ENCODE measurements at regions not wholly inside any gene's neighbourhood (a gene's known extent, or its start where the extent isn't known, plus 50 kb on each side); places are given as distances from the start of the nearest gene placed in this dataset.
"Not testable (repeated sequence)": the region's sequence is repeated elsewhere in the genome, so short reads cannot be mapped to it uniquely, and the experiment has no call there.

DNA sequence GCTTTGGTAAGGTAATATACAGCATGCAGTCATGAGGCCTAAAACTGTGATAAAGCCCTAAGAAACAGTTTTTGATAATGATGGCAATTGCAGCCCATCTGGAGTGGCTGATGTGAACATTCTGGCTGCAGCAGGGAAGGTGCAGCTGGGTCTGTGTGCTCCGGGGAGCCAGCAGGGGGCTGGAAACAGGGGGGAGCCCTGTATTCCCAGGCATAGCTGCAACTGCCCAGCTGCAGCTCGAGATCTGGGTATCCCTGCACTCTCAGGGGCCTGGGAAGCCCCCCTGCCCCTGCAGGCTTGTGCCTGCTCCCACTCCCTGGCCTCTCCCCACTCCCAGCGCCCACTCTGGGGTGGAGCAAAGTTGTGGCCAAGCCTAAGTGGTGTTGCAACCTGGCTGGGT lies 95.6 kb downstream of the RRAGB start:
- no peak for DNase-seq (ENCODE audit: extremely low spot score)
- no peaks in the 10 kb centered on the region for H3K4me1 ChIP-seq (ENCODE audit: insufficient read depth)
- 53% methylated on average over 3 of the region's 3 CpGs for WGBS
- H3K36me3 ChIP-seq (ENCODE audit: insufficient read depth): no peaks in the 10 kb centered on the region
- H3K4me3 ChIP-seq (ENCODE audit: low read depth, low read length): no peak overlapping the region
- no peak overlapping the region for H3K27ac ChIP-seq (ENCODE audit: low read depth)

- no peaks in the 10 kb centered on the region for H3K36me3 ChIP-seq (ENCODE audit: insufficient read depth)
- no peak for DNase-seq (ENCODE audit: extremely low spot score)
- no peaks in the 10 kb centered on the region for H3K4me1 ChIP-seq (ENCODE audit: insufficient read depth)
- H3K4me3 ChIP-seq (ENCODE audit: low read depth, low read length): no peak overlapping the region
- H3K27ac ChIP-seq (ENCODE audit: low read depth): no peak overlapping the region
These were observed 98.0 kb downstream of the RRAGB start for GRCh38 chrX:55815546-55815945.

DNA sequence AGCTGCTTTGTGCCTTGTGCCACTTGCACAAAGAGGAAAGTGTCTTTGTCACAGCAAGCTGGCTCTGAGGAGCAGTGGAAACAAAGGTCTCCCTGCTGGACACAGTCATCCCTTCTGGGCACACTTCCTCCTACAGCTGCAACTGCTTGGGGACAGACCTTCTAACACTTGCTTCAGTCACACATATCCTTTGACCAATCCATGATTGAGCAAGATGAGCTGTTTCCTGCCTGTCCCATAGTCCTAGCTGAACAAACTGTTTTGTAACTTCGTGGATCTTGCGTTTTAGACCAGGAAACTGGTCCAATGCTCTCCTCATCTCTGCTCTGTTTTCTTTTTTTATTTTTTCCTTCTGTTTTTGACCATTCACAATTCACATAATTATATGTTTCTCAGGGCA lies 98.5 kb downstream of the RRAGB start:
- H3K27ac ChIP-seq (ENCODE audit: low read depth): no peak overlapping the region
- no peak for DNase-seq (ENCODE audit: extremely low spot score)
- WGBS: 74% methylated on average over 2 of the region's 2 CpGs
- H3K4me1 ChIP-seq (ENCODE audit: insufficient read depth): no peaks in the 10 kb centered on the region
- H3K4me3 ChIP-seq (ENCODE audit: low read depth, low read length): no peak overlapping the region
- no peaks in the 10 kb centered on the region for H3K36me3 ChIP-seq (ENCODE audit: insufficient read depth)

DNA sequence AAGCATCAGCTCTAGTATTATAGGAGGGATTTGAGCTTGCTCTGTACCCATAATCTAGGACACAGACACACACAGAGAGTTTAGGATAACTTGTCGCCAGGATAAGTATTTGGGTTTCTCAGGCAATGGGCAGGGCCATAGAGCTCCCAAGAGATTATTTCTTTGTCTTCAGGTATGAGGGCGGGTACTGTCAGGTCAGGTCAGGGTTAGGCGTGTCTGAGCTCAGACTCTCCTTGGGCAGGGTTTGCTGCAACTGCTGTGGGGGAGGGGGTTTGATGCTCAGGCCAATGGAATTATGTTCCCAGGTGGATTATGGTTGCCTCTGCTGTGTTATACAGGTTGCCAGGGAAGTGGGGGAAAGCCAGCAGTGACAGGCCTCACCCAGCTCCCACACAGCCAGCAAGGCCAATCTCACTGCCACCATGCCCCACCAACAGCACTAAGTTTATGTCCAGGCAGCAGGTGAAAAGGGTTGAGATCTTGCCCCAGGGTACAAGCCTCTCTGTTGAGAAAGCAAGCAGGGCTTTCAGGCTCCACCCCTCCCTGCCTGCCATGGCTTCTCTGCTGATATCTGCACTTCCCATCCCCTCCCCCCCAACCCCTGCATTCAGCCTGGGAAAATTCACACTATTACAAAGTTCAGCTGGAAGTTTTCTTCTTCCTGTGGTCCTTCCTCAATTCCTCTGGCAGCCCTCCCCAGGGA lies 101.3 kb downstream of the RRAGB start:
- 82% methylated on average over 3 of the region's 3 CpGs for WGBS

DNA sequence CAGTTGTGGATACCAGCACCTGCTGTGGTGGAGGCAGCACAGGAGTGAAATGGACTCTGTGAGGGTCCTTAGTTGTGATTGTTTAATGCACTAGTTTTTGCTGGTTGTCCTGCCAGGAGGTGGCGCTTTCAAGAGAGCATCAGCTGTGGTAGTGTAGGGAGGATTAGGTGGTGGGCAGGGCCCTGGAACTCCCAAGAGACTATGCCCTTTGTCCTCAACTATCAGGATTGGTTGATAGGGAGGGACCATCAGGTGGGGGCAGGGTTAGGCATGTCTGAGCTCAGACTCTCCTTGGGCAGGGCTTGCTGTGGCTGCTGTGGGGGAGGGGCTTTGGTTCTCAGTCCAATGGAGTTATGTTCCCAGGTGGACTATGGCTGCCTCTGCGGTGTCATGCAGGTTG lies 121.9 kb downstream of the RRAGB start:
- no peaks in the 10 kb centered on the region for H3K36me3 ChIP-seq (ENCODE audit: insufficient read depth)
- H3K4me1 ChIP-seq (ENCODE audit: insufficient read depth): no peaks in the 10 kb centered on the region
- no peak overlapping the region for H3K4me3 ChIP-seq (ENCODE audit: low read depth, low read length)
- WGBS: 90% methylated on average over 2 of the region's 2 CpGs
- no peak overlapping the region for H3K27ac ChIP-seq (ENCODE audit: low read depth)
- no peak for DNase-seq (ENCODE audit: extremely low spot score)

More for the DNA sequence above, 101.3 kb downstream of the RRAGB start:
- H3K27ac ChIP-seq (ENCODE audit: low read depth): no peak overlapping the region
- no peak for DNase-seq (ENCODE audit: extremely low spot score)
- H3K36me3 ChIP-seq (ENCODE audit: insufficient read depth): no peaks in the 10 kb centered on the region
- H3K4me1 ChIP-seq (ENCODE audit: insufficient read depth): no peaks in the 10 kb centered on the region
- H3K4me3 ChIP-seq (ENCODE audit: low read depth, low read length): no peak overlapping the region

GRCh38 chrX:55841962-55842752 lies 124.6 kb downstream of the RRAGB start:
- no peak overlapping the region for H3K27ac ChIP-seq (ENCODE audit: low read depth)
- DNase-seq (ENCODE audit: extremely low spot score): no peak
- no peak overlapping the region for H3K4me3 ChIP-seq (ENCODE audit: low read depth, low read length)
- 83% methylated on average over 4 of the region's 4 CpGs for WGBS
- no peaks in the 10 kb centered on the region for H3K4me1 ChIP-seq (ENCODE audit: insufficient read depth)
- no peaks in the 10 kb centered on the region for H3K36me3 ChIP-seq (ENCODE audit: insufficient read depth)

DNA sequence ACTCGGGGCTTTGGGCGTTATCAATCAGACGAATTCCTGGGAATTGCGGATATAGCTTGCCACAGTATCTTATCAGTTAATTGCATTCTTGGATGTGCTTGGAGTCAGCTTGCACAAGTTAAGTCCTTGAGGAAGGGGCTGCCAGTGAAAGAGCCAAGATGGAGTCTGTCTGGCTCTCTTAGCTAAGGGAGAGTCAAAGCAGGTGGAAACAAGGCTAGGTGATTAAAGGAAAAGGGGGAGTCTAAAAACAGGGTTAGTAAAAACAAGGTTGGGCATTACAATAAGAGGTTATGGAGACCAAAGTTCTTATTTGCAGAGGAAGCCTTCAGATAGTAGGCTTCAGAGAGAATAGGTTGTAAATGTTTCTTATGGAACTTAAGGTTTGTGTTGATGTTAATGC lies 149.2 kb downstream of the RRAGB start:
- not testable (repeated sequence) for H3K4me1 ChIP-seq (ENCODE audit: insufficient read depth); H3K4me3 ChIP-seq (ENCODE audit: low read depth, low read length); DNase-seq (ENCODE audit: extremely low spot score); H3K36me3 ChIP-seq (ENCODE audit: insufficient read depth); H3K27ac ChIP-seq (ENCODE audit: low read depth)
- WGBS: 26% methylated on average over 4 of the region's 4 CpGs

DNA sequence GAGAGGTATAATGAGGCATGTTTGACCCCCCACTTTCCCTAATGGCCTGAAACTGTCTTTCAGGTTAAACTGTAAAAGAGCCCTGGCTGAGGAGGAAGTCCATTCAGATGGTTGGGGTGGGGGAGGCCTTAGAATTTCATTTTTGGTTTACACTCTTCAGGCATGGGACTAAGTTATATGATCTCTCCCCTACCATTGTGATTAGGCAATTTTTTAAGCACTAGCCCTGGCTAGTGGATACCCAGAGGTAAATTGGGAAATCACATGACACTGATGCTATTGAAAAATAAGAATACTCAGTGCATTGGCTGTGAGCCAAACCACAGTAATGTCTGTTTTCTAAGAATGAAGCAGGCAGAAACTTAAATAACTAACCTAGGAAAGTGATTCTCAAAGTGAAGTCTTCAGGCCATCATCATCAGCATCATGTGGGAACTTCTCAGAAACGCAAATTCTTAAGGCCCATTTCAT lies 149.7 kb downstream of the RRAGB start:
- Histone ChIP-seq H3K4me1 (ENCODE audit: insufficient read depth) (no peaks in the 10 kb centered on the region), H3K4me3 (ENCODE audit: low read depth, low read length) (no peak overlapping the region), H3K27ac (ENCODE audit: low read depth) (no peak overlapping the region), H3K36me3 (ENCODE audit: insufficient read depth) (no peaks in the 10 kb centered on the region)
- 79% methylated on average over 1 of the region's 1 CpG for WGBS
- no peak for DNase-seq (ENCODE audit: extremely low spot score)

GRCh38 chrX:55867708-55868107 lies 150.2 kb downstream of the RRAGB start:
- H3K4me3 ChIP-seq (ENCODE audit: low read depth, low read length): no peak overlapping the region
- H3K36me3 ChIP-seq (ENCODE audit: insufficient read depth): no peaks in the 10 kb centered on the region
- no peaks in the 10 kb centered on the region for H3K4me1 ChIP-seq (ENCODE audit: insufficient read depth)
- H3K27ac ChIP-seq (ENCODE audit: low read depth): no peak overlapping the region
- WGBS: 84% methylated on average over 1 of the region's 1 CpG
- DNase-seq (ENCODE audit: extremely low spot score): no peak

GRCh38 chrX:55874807-55875206 lies 157.3 kb downstream of the RRAGB start:
- Histone ChIP-seq H3K4me3 (ENCODE audit: low read depth, low read length) (no peak overlapping the region), H3K4me1 (ENCODE audit: insufficient read depth) (no peaks in the 10 kb centered on the region), H3K27ac (ENCODE audit: low read depth) (no peak overlapping the region)

DNA sequence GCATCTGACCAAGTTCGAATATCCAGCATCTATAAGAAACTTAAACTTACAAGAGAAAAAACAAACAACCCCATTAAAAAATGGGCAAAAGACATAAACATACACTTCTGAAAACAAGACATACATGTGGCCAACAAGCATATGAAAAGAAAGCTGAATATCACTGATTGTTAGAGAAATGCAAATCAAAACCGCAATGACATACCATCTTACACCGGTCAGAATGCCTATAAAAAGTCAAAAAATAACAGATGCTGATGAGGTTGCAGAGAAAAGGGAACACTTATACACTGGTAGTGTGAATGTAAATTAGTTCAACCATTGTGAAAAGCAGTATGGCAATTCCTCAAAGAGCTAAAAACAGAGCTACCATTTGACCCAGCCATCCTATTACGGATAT lies 166.0 kb downstream of the RRAGB start:
- not testable (repeated sequence) for H3K4me3 ChIP-seq (ENCODE audit: low read depth, low read length); H3K36me3 ChIP-seq (ENCODE audit: insufficient read depth); DNase-seq (ENCODE audit: extremely low spot score); H3K27ac ChIP-seq (ENCODE audit: low read depth); H3K4me1 ChIP-seq (ENCODE audit: insufficient read depth)
- 91% methylated on average over 4 of the region's 4 CpGs for WGBS

More at GRCh38 chrX:55874807-55875206, 157.3 kb downstream of the RRAGB start:
- H3K36me3 ChIP-seq (ENCODE audit: insufficient read depth): no peaks in the 10 kb centered on the region
- DNase-seq (ENCODE audit: extremely low spot score): no peak

DNA sequence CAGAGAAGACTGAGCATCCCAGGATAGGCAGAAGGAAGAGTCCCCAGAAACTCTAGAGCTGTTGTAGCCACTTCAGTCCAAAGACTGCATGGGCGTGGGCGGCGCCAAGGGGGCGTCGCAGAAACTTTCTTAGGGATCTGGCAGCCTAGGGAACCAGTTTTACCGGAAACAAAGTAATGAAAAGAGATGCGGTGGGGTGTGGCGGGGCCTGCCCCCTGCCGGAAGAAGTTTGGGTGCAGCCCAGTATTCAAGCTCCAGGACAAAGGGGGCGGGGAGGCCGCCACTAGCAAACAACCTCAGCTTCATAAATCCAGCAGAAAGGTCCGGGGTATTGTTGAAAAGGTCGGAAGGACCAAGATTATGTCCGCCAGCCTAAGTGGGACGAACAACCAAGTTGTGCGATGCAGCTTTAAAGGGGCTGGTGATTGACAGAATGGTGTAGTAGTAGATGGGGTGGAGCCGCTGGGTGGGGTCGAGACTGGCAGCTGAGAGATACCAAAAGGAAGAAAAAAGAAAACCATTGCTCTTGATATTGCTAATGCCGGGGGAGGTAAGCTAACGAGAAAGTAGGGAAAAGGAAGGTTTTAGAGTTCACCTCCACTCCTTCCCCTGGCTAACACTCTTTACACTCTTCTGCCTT lies 190.5 kb downstream of the RRAGB start:
- no peaks in the 10 kb centered on the region for H3K4me1 ChIP-seq (ENCODE audit: insufficient read depth)
- peak; percentile 29 for DNase-seq (ENCODE audit: extremely low spot score)
- H3K27ac ChIP-seq (ENCODE audit: low read depth): peak overlapping the region; percentile 10
- H3K4me3 ChIP-seq (ENCODE audit: low read depth, low read length): peak overlapping the region; percentile 85
- no peaks in the 10 kb centered on the region for H3K36me3 ChIP-seq (ENCODE audit: insufficient read depth)
- WGBS: 2% methylated on average over 20 of the region's 20 CpGs

GRCh38 chrX:55908661-55909212 lies 191.2 kb downstream of the RRAGB start:
- WGBS: under 1% methylated on average over 19 of the region's 19 CpGs
- no peaks in the 10 kb centered on the region for H3K4me1 ChIP-seq (ENCODE audit: insufficient read depth)
- DNase-seq (ENCODE audit: extremely low spot score): no peak

More at GRCh38 chrX:55908661-55909212, 191.2 kb downstream of the RRAGB start:
- Histone ChIP-seq H3K36me3 (ENCODE audit: insufficient read depth) (no peaks in the 10 kb centered on the region), H3K27ac (ENCODE audit: low read depth) (peak overlapping the region; percentile 71), H3K4me3 (ENCODE audit: low read depth, low read length) (peak overlapping the region; percentile 85)
